LHCN-M2 (cell line): ENCODE measurements at regions not wholly inside any gene's neighbourhood (a gene's known extent, or its start where the extent isn't known, plus 50 kb on each side); places are given as distances from the start of the nearest gene placed in this dataset.

ENCODE experiments used
- DNase-seq: peaks from one replicate; pipeline ENCODE4 v3.0.0-alpha.2; 2012; ENCODE audit warnings: low read depth

DNA sequence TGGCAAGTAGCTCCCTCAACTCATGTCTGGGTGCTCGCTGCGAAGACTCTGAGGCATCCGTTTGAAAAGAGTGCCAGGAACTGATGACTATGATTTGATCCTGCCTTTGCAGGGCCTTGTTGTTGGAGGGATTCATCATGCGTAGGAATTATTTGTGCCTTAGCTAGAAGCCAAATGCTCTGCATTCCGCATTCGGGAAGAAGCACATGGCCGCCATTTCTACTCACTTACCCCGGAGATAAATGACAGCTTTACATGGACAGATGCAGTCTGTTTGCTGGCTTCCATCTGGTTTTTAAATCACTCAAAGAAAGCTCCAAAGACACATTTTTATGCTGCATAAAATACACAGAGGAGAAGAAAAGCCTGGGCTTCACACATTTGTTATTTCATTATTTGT is 363.3 kb upstream of the CDH4 start:
- DNase-seq, result no peak

DNA sequence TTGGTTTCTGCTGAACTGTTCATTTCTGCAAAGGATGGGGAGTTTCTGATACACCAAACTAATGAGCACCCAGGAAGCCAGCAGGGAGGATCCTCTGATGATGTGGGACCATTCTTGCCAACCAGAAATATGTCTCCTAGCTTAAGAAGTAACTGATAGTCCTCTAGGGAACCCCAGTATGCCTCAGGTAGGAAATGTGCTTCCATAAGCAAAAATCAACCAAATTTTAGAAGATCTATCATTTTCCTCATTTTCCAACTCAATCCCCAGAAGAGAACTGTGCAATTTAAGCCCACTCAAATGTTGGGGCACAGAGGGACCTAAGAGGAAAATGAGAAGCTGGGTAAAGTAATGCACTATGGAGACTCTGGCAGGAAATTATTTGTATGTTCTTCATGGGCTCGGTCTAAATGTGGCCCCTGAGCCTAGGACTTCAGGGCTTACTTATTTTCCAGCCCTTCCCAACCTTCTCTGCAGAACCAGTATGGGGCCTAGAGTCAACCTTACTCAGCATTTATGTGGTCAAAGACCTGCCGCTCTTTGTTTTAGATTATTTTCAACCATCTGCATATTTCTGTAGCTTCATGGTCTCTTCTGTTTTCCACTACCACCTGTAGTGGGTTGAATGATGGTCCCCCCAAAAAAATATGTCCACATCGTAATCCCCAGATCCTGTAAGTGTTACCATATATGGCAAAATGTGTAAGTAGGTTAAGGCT is 359.8 kb upstream of the CDH4 start:
- no peak for DNase-seq

GRCh38 chr20:60894091-60894490 is 358.0 kb upstream of the CDH4 start:
- DNase-seq, result no peak

- DNase-seq, result no peak
These were observed 356.5 kb upstream of the CDH4 start for GRCh38 chr20:60895363-60896079.

- no peak for DNase-seq
These were observed 354.1 kb upstream of the CDH4 start for GRCh38 chr20:60897976-60898375.

- DNase-seq, result no peak
These were observed 352.7 kb upstream of the CDH4 start for GRCh38 chr20:60899320-60899719.

DNA sequence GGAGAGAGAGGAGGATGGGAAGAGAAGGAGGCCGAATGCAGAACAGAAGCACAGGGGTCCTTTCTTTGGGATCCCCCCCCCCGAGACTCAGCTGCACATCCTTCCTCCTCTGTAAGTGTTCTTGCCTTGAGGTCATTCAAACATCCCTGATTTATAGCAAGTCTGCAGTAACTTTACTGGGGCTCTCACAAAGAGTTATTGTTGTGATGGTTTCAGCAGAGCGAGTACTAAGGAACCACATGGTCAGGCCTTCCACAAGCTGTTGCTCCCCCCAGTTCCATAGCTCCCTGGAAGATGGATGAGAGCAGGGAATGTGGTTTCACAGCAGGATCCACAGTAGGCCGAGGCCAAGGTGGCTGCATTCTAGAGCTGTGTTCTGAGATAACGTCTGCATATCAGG is 351.4 kb upstream of the CDH4 start:
- DNase-seq, result no peak

DNA sequence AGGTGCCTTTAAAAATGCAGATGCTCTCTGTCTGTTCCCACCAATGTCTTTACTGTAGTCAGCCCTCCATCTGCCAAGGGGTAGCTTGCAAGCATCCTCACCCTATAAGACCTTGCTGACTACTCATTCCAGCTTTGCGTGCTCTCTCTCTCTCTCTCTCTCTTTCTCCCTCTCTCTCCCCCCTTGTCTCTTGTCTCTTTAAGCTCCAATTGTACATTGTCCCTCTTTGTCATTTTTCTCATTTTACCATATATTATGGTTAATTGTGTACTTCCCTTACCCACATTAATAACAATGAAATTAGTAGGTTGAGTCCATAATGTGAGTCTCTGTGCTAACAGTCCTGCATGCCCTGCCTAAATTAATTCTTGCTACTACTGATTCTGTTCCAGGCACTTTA is 350.2 kb upstream of the CDH4 start:
- DNase-seq, result no peak

- DNase-seq, result no peak
These were observed 348.6 kb upstream of the CDH4 start for GRCh38 chr20:60903325-60903971.

GRCh38 chr20:60904730-60905129 is 347.3 kb upstream of the CDH4 start:
- no peak for DNase-seq

DNA sequence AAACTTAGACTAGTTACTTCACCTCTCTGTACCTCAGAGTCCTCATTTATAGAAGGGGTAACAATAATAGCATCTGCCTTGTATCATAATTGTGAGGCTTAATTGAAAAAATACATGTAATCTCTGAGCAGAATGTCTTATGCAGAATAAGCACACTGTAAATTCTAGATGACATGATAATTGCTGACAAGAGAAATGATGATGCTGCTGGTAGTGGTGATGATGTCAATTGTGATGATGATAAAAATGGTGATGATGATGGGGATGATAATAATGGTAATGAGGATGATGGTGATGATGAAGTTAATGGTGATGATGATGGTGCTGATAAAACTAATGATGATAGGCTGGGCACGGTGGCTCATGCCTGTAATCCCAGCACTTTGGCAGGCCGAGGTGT is 346.1 kb upstream of the CDH4 start:
- DNase-seq, result no peak

- DNase-seq, result no peak
These were observed 345.5 kb upstream of the CDH4 start for GRCh38 chr20:60906555-60906954.

DNA sequence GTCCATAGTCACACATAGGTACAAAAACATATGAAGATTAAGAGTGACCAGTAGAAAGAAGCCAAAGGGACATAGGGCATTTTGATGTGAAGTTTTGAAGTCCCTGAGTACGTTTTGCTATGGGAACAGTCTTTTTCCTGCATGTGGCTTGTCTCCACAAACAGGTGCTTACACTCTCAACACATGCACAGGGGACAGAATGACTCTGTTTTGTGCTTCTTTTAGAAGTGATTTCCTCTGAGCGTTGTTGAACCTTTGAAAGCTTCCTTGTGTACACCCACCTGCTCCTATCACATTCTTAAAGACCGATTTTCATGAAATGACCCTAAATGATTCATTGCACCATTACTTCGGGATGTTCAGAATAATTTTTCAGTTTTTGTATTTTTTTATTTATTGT is 338.8 kb upstream of the CDH4 start:
- DNase-seq, result no peak

DNA sequence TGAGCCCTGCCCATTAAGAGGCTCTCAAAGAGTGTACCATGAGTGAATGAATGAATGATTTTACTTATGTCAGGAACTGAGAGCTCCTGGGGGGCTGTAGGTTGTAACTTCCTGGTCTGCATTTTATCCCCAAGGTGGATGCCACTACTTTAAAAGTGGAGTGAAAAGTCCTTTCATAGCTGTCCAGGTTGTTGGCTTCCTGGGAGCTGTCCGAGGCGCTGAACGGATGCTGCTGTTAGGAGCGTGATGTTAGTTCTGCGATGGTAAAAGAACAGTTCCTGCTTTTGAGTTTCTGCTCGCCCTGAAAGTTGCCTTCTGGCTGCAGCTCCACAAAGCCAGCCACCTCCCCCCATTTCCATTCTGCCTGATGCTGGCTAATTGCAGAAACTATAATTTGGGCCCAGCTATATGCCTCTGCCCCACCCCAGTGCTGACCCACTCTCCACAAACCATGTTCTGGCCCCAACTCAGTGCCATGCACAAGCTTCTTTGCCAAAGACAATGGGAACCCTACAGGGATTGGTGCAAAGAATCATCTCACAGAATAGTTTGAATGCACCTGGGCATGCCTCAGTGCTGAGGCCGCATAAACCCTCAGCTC is 330.9 kb upstream of the CDH4 start:
- DNase-seq, result no peak

DNA sequence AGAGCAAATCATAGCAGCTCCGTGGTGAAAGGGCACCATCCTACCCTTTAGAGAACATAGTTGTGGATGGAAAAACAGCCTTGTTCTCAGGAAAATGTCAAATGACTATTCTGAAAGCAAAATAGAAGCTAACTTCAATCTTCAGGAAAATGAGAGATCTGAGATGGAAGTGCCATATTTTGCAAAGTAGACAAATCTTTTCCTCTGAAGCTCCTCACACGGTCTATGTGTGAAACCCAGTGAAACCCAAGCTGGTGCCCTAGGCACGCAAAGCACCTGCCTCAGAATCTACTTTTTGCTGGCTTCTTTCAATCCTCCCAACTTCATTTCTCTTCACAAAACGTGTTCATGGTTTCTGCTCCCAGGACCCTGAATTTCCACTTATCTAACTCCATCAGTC is 325.2 kb upstream of the CDH4 start:
- DNase-seq, result no peak

- DNase-seq, result no peak
These were observed 323.7 kb upstream of the CDH4 start for GRCh38 chr20:60928341-60928740.

DNA sequence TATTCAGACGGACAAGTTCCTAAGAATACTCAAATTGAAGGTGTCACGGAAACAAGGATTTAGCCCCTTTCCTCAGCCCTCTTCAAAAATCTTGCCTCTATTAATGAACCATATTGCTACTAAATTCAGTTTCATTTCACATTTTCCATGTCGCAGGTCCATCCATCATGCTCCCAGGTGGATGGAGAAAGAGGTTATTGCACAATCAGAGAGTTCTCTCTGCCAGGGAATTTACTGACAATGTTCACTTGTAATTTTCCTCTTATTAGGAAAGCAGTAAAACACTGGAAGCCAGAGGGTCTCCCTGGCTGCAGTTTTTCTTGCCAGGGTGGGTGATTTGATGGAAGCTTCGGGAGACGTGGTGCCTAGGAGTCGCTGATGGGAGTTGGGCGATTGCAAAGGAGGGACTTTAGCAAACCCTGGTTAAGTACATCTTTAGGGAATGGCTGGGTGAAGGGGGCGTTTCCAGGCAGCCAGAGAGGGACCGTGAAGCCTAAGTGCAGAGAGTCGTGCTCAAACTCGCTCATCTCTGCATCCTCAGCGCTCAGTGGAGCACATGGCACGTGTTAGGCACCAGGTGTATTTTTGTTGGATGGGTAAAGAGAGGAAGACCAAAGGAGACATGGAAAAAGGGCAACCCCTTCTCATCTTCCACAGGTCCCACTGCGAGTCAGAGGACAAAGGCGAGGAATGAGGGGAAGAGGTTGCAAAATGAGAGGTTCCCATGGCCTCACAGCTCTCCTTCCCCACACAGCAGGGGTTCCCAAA is 321.9 kb upstream of the CDH4 start:
- DNase-seq, result no peak

DNA sequence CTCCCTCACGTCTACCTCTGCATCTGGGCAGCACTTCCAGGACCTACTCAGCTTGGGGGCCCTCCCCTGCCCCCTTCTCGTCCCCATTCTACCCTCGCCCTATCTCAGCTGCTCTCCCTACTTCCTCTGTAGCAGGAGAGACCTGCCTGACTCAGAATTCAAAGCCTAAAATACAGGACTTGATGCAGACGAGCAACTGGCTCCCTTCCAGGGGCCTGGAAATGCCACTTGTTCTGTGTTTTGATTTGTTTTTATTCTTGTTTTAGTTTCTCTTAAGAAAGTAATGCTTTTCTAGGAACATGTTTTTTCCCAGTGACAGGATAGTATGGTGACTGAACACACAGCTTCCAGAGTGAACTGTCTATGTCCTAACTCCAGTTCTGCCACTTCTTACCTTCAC is 320.4 kb upstream of the CDH4 start:
- no peak for DNase-seq

DNA sequence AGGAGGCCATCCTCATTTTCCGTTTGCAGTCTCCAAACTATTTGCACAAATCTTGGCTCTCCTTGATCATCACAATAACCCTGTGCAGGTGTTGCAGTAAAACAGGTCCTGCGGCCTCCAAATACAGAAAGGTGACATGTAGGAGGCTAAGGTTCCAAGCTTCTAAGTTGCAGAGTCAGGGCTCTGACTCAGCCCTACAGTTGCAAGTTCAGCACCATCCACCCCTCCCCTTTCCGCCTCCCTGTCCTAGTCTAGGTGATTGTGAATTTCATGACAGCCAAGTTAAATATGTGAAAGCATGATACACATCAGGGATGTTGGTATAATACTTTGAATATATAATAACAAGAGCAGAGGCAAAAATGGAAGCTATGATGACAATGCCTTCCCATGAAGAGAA is 317.3 kb upstream of the CDH4 start:
- no peak for DNase-seq

DNA sequence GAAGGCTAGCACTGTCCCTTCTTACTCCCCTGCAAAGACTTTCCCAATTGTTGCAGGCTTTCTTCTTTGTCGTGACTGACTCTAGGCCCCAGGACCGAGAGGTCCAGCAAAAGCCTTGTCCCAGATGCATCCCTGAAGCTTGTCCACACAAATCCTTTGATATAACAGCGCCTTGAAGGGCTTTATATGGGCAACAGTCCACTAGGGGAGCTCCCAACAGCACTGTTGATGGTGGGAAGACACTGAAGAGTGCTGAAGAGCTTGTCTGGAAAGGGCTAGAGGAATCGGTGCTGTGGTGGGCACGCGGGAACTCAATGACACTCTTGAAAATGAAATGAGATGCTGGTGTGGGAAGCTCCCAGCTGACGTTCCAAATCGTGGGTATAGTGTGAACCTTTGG is 316.1 kb upstream of the CDH4 start:
- no peak for DNase-seq

- DNase-seq, result no peak
These were observed 314.5 kb upstream of the CDH4 start for GRCh38 chr20:60937585-60937984.

DNA sequence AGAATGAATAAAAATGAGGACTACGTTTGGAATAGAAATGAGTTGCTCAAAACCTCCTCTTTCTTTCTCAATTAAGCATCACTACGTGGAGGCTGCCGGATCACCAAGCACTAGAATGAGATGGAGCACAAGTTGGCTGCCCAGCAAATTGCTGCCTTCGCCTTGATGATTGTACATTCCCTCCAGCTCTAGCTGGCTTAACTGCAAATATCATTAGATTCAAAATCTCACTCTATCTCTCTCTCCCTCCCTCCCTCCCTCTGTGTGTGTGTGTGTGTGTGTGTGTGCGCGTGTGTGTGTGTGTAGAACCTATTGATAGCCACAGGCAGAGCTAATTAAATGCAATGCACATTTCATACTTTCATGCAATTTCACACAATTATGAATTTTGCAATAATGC is 310.7 kb upstream of the CDH4 start:
- DNase-seq, result no peak
